Keratinocyte (primary cell): ENCODE measurements at regions not wholly inside any gene's neighbourhood (a gene's known extent, or its start where the extent isn't known, plus 50 kb on each side); places are given as distances from the start of the nearest gene placed in this dataset.

Experiments
- EZH2 ChIP-seq: IDR thresholded peaks from one replicate; pipeline ENCODE4 v1.6.1; 2012; ENCODE audit warnings: inconsistent platforms, mild to moderate bottlenecking, low read length, moderate library complexity
- TF ChIP-seq, protein P1 (sequence below), 3 experiments: IDR thresholded peaks in 1 of 3; conservative IDR thresholded peaks in 1 of 3; optimal IDR thresholded peaks in 1 of 3; 2 replicates in 2 of 3; 3 replicates in 1 of 3; pipeline versions ENCODE3 to v1.5.1; 2011; ENCODE audit warnings: low read length in 3 of 3, mild to moderate bottlenecking in 3 of 3, moderate library complexity in 2 of 3, control low read depth in 1 of 3, inconsistent platforms in 1 of 3; ENCODE audit not compliant: insufficient read depth in 2 of 3; ENCODE audit errors: extremely low read depth in 1 of 3

DNA sequence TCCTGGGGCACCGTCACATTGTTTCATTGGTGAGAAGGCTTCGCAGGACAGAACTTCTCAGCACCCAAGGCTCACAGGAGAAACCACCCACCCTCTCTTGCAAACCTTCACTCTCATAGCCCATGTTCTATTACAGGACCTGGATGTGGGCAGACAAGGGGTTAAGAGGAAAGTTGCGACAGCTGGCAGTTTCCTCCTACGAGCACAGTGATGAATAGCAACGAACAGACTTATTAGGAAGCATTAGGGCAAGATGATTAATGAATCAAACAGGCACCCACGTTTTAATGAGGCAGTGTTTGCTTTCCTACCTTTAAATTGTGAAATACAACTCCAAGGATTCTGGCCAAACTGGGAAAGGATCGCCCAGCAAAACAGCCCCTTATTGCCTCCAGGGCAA, 339.3 kb downstream of the DRD1 start:
- TF ChIP-seq, protein P1, sequence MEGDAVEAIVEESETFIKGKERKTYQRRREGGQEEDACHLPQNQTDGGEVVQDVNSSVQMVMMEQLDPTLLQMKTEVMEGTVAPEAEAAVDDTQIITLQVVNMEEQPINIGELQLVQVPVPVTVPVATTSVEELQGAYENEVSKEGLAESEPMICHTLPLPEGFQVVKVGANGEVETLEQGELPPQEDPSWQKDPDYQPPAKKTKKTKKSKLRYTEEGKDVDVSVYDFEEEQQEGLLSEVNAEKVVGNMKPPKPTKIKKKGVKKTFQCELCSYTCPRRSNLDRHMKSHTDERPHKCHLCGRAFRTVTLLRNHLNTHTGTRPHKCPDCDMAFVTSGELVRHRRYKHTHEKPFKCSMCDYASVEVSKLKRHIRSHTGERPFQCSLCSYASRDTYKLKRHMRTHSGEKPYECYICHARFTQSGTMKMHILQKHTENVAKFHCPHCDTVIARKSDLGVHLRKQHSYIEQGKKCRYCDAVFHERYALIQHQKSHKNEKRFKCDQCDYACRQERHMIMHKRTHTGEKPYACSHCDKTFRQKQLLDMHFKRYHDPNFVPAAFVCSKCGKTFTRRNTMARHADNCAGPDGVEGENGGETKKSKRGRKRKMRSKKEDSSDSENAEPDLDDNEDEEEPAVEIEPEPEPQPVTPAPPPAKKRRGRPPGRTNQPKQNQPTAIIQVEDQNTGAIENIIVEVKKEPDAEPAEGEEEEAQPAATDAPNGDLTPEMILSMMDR (optimal IDR thresholded peaks at IDR 0.05 in 1 of 3, IDR thresholded peaks at IDR 0.05 in 1 of 3, conservative IDR thresholded peaks at IDR 0.05 in 1 of 3; ENCODE audit: extremely low read depth in 1 of 3, insufficient read depth in 2 of 3, low read length in 3 of 3): no peak
- no peak for TF ChIP-seq EZH2
